SK-N-SH (cell line): ENCODE measurements at regions not wholly inside any gene's neighbourhood (a gene's known extent, or its start where the extent isn't known, plus 50 kb on each side); places are given as distances from the start of the nearest gene placed in this dataset.

Source experiments
- CTCF ChIA-PET: fragments of 300-600, 350-600 bp; formaldehyde crosslinking; extraction: SDS; loops from one replicate; lab custom pipeline; 2021; lab: Yijun Ruan, JAX
- POLR2A ChIA-PET: fragments of 350-600 bp; sonication (Branson Sonifier 250); formaldehyde crosslinking; extraction: SDS; loops from one replicate; lab custom pipeline; 2020; ENCODE audit warnings: antibody characterized with exemption, inconsistent platforms; lab: Yijun Ruan, JAX
- DNase-seq: peaks from one replicate; pipeline ENCODE4 v3.0.0; 2012
- H2AFZ ChIP-seq: fragments of 200-600 bp; sonication (generic); 2 replicates; pipeline ENCODE4 v1.8.1; 2016; ENCODE audit warnings: antibody characterized with exemption, mild to moderate bottlenecking, low read depth
- H3F3A ChIP-seq: fragments of 200-600 bp; sonication (generic); replicated peaks from 2 replicates; pipeline ENCODE3; 2016; ENCODE audit warnings: antibody characterized with exemption, mild to moderate bottlenecking; ENCODE audit not compliant: insufficient read depth
- H3K27ac ChIP-seq, 2 experiments: fragments of 200-500 bp in 1 of 2; fragments of 200-600 bp in 1 of 2; sonication (Bioruptor generic) in 1 of 2; sonication (generic), shearing (Covaris generic) in 1 of 2; 2 replicates each; pipeline versions ENCODE4 v1.5.1 to v1.6.1; 2014 to 2016; ENCODE audit warnings: low read depth in 2 of 2, inconsistent platforms in 1 of 2, low read length in 1 of 2, mild to moderate bottlenecking in 1 of 2, mixed read lengths in 1 of 2
- H3K27me3 ChIP-seq: fragments of 200-600 bp; sonication (generic), shearing (Covaris generic); 2 replicates; pipeline ENCODE4 v1.6.1; 2016; ENCODE audit warnings: mixed run types; ENCODE audit not compliant: insufficient read depth
- H3K36me3 ChIP-seq, 2 experiments: fragments of 200-500 bp in 1 of 2; fragments of 200-600 bp in 1 of 2; sonication (Bioruptor generic) in 1 of 2; sonication (generic) in 1 of 2; replicated peaks in 1 of 2; 2 replicates each; pipeline versions ENCODE3 to v1.5.1; 2014 to 2016; ENCODE audit warnings: low read length in 1 of 2, mild to moderate bottlenecking in 1 of 2; ENCODE audit not compliant: insufficient read depth in 2 of 2, control insufficient read depth in 1 of 2
- H3K4me1 ChIP-seq, 2 experiments: fragments of 200-500 bp in 1 of 2; fragments of 200-600 bp in 1 of 2; sonication (Bioruptor generic) in 1 of 2; sonication (generic), shearing (Covaris generic) in 1 of 2; 2 replicates each; pipeline versions ENCODE4 v1.5.1 to v1.6.1; 2014 to 2016; ENCODE audit warnings: low read depth in 1 of 2, low read length in 1 of 2, mixed run types in 1 of 2; ENCODE audit not compliant: insufficient read depth in 2 of 2, control insufficient read depth in 1 of 2
- H3K4me2 ChIP-seq: fragments of 200-600 bp; sonication (generic), shearing (Covaris generic); 2 replicates; pipeline ENCODE4 v1.6.1; 2017; ENCODE audit warnings: mixed run types
- H3K4me3 ChIP-seq, 2 experiments: fragments of 200-500 bp in 1 of 2; fragments of 200-600 bp in 1 of 2; sonication (Bioruptor generic) in 1 of 2; sonication (generic), shearing (Covaris generic) in 1 of 2; 2 replicates each; pipeline versions ENCODE4 v1.5.1 to v1.8.1; 2014 to 2016; ENCODE audit warnings: low read depth in 2 of 2, inconsistent platforms in 1 of 2, low read length in 1 of 2, mild to moderate bottlenecking in 1 of 2, mixed read lengths in 1 of 2, moderate library complexity in 1 of 2
- H3K79me2 ChIP-seq: fragments of 200-600 bp; sonication (generic); 2 replicates; pipeline ENCODE4 v1.8.1; 2017; ENCODE audit warnings: mild to moderate bottlenecking; ENCODE audit not compliant: insufficient read depth
- H3K9ac ChIP-seq: fragments of 200-600 bp; sonication (generic); 2 replicates; pipeline ENCODE4 v1.6.1; 2017; ENCODE audit warnings: mixed run types
- H3K9me2 ChIP-seq: fragments of 200-600 bp; sonication (generic); 2 replicates; pipeline ENCODE4 v1.6.1; 2017; ENCODE audit warnings: mixed run types
- H3K9me3 ChIP-seq: fragments of 200-600 bp; sonication (generic); 2 replicates; pipeline ENCODE4 v1.6.1; 2017; ENCODE audit warnings: mixed run types, mild to moderate bottlenecking, moderate library complexity
- H4K20me1 ChIP-seq: fragments of 200-600 bp; sonication (generic); 2 replicates; pipeline ENCODE4 v1.6.1; 2017; ENCODE audit warnings: mild to moderate bottlenecking, mixed run types; ENCODE audit not compliant: insufficient read depth
- EP300 ChIP-seq, 2 experiments: IDR thresholded peaks; 2 replicates each; pipeline versions ENCODE4 v1.4.0 to v1.6.1; 2012; ENCODE audit warnings: borderline replicate concordance in 1 of 2, low read depth in 1 of 2, low read length in 1 of 2
- FOSL2 ChIP-seq: IDR thresholded peaks from 2 replicates; pipeline ENCODE4 v1.4.0; 2012; ENCODE audit warnings: low read depth, mild to moderate bottlenecking, moderate library complexity, borderline replicate concordance
- FOXJ3 ChIP-seq: sonication (generic); formaldehyde crosslinking; IDR thresholded peaks from 2 replicates; pipeline ENCODE4 v1.5.1; 2020; ENCODE audit warnings: mild to moderate bottlenecking, missing genetic modification reagents
- JUND ChIP-seq: IDR thresholded peaks from 2 replicates; pipeline ENCODE4 v1.4.0; 2012
- MXI1 ChIP-seq: IDR thresholded peaks from 2 replicates; pipeline ENCODE4 v1.6.1; 2012; ENCODE audit warnings: mild to moderate bottlenecking, low read depth, low read length, improper control_type of control experiment
- RAD21 ChIP-seq: IDR thresholded peaks from 2 replicates; pipeline ENCODE4 v1.6.1; 2012; ENCODE audit warnings: mild to moderate bottlenecking, low read length
- RCOR1 ChIP-seq: fragments of 150-350 bp; IDR thresholded peaks from 2 replicates; pipeline ENCODE4 v1.6.1; 2017; ENCODE audit warnings: antibody characterized with exemption, low read length
- RXRA ChIP-seq: IDR thresholded peaks from 2 replicates; pipeline ENCODE4 v1.4.0; 2012; ENCODE audit warnings: low read depth, mild to moderate bottlenecking, borderline replicate concordance
- SIN3A ChIP-seq: IDR thresholded peaks from 2 replicates; pipeline ENCODE4 v1.6.1; 2012; ENCODE audit warnings: low read depth, mild to moderate bottlenecking, low read length, moderate library complexity, borderline replicate concordance
- SMC3 ChIP-seq: IDR thresholded peaks from 2 replicates; pipeline ENCODE4 v1.6.1; 2012; ENCODE audit warnings: low read depth, low read length, improper control_type of control experiment
- WGBS: methylation state at CpG from one replicate; pipeline ENCODE4 v1.1.6; 2017; ENCODE audit warnings: low lambda C conversion rate; 5-methylcytosine and 5-hydroxymethylcytosine counted together
- TF ChIP-seq, protein P1 (sequence below): IDR thresholded peaks from 2 replicates; pipeline ENCODE4; 2012
- TF ChIP-seq, protein P2 (sequence below): IDR thresholded peaks from 2 replicates; pipeline ENCODE4 v1.4.0; 2012; ENCODE audit warnings: low read depth, borderline replicate concordance
- TF ChIP-seq, protein P3 (sequence below): IDR thresholded peaks from 2 replicates; pipeline ENCODE4 v1.6.1; 2012; ENCODE audit warnings: mild to moderate bottlenecking, low read depth, low read length, moderate library complexity
- TF ChIP-seq, protein P4 (sequence below): fragments of 200-600 bp; sonication (generic); IDR thresholded peaks from 2 replicates; pipeline ENCODE4 v1.6.1; 2017; ENCODE audit warnings: antibody characterized with exemption, mild to moderate bottlenecking, moderate library complexity
- TF ChIP-seq, protein P5 (sequence below): fragments of 150-350 bp; IDR thresholded peaks from 2 replicates; pipeline ENCODE4 v1.6.1; 2016; ENCODE audit warnings: mild to moderate bottlenecking, low read depth, low read length

DNA sequence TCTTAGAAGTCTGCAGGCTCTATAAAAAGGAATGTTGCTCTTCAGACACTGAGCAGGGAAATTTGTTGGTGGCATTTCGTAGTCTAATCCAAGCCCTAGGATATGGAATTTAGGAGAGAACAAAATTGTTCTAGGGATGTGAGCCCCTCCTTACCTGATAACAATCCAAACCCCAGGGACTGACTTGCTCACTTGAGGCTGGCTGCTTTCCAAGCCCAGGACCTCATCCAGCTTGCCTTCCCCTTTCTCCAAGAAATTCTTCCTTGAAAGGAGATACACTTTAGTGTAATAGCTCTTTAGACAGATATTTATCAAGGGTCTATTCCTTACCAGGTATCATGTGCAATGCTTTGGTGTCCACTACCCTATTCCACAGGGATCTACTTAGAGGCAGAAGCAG, 279.8 kb downstream of the C1D start:
- Histone ChIP-seq H3K4me1 (peaks cover 0 to 6% of the 10 kb centered on the region in 2 experiments; a peak in 2 of 4 replicates), H3K9me2 (no peaks in the 10 kb centered on the region), H2AFZ (no peak overlapping the region), H3K27me3 (no peaks in the 10 kb centered on the region), H3K79me2 (no peaks in the 10 kb centered on the region), H3K4me2 (no peak overlapping the region), H3K36me3 (no peaks in the 10 kb centered on the region), H3F3A (peaks cover 4% of the 10 kb centered on the region), H4K20me1 (no peaks in the 10 kb centered on the region), H3K9me3 (no peaks in the 10 kb centered on the region), H3K4me3 (no peak overlapping the region), H3K9ac (no peak overlapping the region), H3K27ac (no peak overlapping the region)
- TF ChIP-seq FOXJ3: no peak
- TF ChIP-seq RCOR1: no peak
- TF ChIP-seq JUND: no peak
- TF ChIP-seq, protein P1, sequence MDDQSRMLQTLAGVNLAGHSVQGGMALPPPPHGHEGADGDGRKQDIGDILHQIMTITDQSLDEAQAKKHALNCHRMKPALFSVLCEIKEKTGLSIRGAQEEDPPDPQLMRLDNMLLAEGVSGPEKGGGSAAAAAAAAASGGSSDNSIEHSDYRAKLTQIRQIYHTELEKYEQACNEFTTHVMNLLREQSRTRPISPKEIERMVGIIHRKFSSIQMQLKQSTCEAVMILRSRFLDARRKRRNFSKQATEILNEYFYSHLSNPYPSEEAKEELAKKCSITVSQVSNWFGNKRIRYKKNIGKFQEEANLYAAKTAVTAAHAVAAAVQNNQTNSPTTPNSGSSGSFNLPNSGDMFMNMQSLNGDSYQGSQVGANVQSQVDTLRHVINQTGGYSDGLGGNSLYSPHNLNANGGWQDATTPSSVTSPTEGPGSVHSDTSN: no peak
- no peak for TF ChIP-seq EP300 (IDR thresholded peaks at IDR 0.05; ENCODE audit: borderline replicate concordance in 1 of 2, low read depth in 1 of 2, low read length in 1 of 2)
- TF ChIP-seq, protein P2, sequence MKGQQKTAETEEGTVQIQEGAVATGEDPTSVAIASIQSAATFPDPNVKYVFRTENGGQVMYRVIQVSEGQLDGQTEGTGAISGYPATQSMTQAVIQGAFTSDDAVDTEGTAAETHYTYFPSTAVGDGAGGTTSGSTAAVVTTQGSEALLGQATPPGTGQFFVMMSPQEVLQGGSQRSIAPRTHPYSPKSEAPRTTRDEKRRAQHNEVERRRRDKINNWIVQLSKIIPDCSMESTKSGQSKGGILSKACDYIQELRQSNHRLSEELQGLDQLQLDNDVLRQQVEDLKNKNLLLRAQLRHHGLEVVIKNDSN: no peak
- TF ChIP-seq, protein P3, sequence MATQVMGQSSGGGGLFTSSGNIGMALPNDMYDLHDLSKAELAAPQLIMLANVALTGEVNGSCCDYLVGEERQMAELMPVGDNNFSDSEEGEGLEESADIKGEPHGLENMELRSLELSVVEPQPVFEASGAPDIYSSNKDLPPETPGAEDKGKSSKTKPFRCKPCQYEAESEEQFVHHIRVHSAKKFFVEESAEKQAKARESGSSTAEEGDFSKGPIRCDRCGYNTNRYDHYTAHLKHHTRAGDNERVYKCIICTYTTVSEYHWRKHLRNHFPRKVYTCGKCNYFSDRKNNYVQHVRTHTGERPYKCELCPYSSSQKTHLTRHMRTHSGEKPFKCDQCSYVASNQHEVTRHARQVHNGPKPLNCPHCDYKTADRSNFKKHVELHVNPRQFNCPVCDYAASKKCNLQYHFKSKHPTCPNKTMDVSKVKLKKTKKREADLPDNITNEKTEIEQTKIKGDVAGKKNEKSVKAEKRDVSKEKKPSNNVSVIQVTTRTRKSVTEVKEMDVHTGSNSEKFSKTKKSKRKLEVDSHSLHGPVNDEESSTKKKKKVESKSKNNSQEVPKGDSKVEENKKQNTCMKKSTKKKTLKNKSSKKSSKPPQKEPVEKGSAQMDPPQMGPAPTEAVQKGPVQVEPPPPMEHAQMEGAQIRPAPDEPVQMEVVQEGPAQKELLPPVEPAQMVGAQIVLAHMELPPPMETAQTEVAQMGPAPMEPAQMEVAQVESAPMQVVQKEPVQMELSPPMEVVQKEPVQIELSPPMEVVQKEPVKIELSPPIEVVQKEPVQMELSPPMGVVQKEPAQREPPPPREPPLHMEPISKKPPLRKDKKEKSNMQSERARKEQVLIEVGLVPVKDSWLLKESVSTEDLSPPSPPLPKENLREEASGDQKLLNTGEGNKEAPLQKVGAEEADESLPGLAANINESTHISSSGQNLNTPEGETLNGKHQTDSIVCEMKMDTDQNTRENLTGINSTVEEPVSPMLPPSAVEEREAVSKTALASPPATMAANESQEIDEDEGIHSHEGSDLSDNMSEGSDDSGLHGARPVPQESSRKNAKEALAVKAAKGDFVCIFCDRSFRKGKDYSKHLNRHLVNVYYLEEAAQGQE: no peak
- TF ChIP-seq SMC3: no peak
- no peak for TF ChIP-seq RXRA
- TF ChIP-seq RAD21: no peak
- TF ChIP-seq, protein P4, sequence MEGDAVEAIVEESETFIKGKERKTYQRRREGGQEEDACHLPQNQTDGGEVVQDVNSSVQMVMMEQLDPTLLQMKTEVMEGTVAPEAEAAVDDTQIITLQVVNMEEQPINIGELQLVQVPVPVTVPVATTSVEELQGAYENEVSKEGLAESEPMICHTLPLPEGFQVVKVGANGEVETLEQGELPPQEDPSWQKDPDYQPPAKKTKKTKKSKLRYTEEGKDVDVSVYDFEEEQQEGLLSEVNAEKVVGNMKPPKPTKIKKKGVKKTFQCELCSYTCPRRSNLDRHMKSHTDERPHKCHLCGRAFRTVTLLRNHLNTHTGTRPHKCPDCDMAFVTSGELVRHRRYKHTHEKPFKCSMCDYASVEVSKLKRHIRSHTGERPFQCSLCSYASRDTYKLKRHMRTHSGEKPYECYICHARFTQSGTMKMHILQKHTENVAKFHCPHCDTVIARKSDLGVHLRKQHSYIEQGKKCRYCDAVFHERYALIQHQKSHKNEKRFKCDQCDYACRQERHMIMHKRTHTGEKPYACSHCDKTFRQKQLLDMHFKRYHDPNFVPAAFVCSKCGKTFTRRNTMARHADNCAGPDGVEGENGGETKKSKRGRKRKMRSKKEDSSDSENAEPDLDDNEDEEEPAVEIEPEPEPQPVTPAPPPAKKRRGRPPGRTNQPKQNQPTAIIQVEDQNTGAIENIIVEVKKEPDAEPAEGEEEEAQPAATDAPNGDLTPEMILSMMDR: no peak
- TF ChIP-seq FOSL2: no peak
- TF ChIP-seq MXI1: no peak
- TF ChIP-seq SIN3A: no peak
- TF ChIP-seq, protein P5, sequence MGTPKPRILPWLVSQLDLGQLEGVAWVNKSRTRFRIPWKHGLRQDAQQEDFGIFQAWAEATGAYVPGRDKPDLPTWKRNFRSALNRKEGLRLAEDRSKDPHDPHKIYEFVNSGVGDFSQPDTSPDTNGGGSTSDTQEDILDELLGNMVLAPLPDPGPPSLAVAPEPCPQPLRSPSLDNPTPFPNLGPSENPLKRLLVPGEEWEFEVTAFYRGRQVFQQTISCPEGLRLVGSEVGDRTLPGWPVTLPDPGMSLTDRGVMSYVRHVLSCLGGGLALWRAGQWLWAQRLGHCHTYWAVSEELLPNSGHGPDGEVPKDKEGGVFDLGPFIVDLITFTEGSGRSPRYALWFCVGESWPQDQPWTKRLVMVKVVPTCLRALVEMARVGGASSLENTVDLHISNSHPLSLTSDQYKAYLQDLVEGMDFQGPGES: no peak
- ChIA-PET CTCF (interaction anchor here (1.0 to 2.2 kb wide), 2 partner anchors 16 to 50 kb away, joined by 3 to 5 read pairs; no protein-coding TSS in a partner anchor), POLR2A (no interaction called here)
- no peak for DNase-seq
- WGBS: 50% methylated on average over 1 of the region's 1 CpG
